Colonic mucosa (tissue), 4 donors: ENCODE measurements at regions not wholly inside any gene's neighbourhood (a gene's known extent, or its start where the extent isn't known, plus 50 kb on each side); places are given as distances from the start of the nearest gene placed in this dataset.

Experiments used
- DNase-seq: peaks from one replicate; pipeline ENCODE4 v3.0.0-alpha.2; 2020
- H3K27ac ChIP-seq: fragments of 200-600 bp; one replicate; pipeline ENCODE4 v1.8.0; 2021
- H3K27me3 ChIP-seq: fragments of 200-600 bp; one replicate; pipeline ENCODE4 v1.8.0; 2021
- H3K36me3 ChIP-seq: fragments of 200-600 bp; one replicate; pipeline ENCODE4 v1.8.0; 2021
- H3K4me1 ChIP-seq: fragments of 200-600 bp; one replicate; pipeline ENCODE4 v1.8.0; 2021; ENCODE audit warnings: mild to moderate bottlenecking
- H3K4me3 ChIP-seq: fragments of 200-600 bp; one replicate; pipeline ENCODE4 v1.8.0; 2021
- H3K9ac ChIP-seq, 2 donors: one replicate each; pipeline ENCODE4 v1.7.0; 2013; ENCODE audit warnings: control low read depth in 2 of 2, low read depth in 2 of 2, low read length in 2 of 2
- H3K9me3 ChIP-seq: fragments of 200-600 bp; one replicate; pipeline ENCODE4 v1.8.0; 2021
- intact Hi-C: fragments of 100-400 bp; cut with DNase I; formaldehyde crosslinking; loops from one replicate; pipeline ENCODE4 v1.14.1; 2022
- TF ChIP-seq, protein P1 (sequence below): fragments of 200-600 bp; IDR thresholded peaks from one replicate; pipeline ENCODE4 v1.8.0; 2022; ENCODE audit warnings: antibody characterized with exemption, mild to moderate bottlenecking
- donor health status: healthy.
- donor health status: DM: no; HTN: no; CAD: no.
- donor health status: DM: no; HTN: no; CAD: no.

DNA sequence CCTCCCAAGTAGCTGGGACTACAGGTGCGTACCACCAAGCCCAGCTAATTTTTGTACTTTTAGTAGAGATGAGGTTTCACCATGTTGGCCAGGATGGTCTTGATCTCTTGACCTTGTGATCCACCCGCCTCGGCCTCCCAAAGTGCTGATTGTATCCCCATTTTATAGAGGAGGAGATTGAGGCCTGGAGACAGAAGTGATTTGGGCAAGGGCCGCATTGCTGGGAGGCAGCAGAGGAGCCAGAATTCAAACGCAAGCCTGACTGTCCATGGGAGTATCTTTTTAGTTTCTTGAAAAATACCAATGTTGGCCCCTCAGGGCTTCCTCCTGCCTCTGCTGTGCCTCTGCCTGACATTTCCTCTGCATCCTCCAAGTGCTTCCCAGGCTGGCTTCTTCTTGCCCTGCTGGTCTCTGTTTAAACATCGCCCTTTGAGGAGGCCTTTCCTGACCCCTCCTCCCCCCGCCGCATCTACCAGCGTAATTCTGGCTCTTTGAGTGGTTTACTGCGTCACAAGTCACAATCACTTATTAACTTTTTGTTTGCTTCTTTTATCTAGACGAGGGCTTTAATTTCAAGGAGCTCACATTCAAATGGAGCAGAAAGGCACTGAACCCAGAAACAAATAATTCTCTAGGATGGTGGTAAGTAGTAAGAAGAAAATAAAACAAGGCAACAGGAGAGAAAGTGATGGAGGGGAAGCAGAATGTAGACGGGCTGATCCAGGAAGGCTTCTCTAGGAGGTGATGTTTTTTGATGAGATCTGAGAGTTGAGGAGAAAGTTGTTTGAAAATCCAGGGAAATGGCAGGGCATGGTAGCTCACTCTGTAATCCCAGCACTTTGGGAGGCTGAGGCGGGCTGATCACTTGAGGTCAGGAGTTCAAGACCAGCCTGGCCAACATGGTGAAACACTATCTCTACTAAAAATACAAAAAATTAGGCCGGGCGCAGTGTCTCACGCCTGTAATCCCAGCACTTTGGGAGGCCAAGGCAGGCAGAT, 91.0 kb upstream of the MED13L start:
- TF ChIP-seq, protein P1, sequence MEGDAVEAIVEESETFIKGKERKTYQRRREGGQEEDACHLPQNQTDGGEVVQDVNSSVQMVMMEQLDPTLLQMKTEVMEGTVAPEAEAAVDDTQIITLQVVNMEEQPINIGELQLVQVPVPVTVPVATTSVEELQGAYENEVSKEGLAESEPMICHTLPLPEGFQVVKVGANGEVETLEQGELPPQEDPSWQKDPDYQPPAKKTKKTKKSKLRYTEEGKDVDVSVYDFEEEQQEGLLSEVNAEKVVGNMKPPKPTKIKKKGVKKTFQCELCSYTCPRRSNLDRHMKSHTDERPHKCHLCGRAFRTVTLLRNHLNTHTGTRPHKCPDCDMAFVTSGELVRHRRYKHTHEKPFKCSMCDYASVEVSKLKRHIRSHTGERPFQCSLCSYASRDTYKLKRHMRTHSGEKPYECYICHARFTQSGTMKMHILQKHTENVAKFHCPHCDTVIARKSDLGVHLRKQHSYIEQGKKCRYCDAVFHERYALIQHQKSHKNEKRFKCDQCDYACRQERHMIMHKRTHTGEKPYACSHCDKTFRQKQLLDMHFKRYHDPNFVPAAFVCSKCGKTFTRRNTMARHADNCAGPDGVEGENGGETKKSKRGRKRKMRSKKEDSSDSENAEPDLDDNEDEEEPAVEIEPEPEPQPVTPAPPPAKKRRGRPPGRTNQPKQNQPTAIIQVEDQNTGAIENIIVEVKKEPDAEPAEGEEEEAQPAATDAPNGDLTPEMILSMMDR = no peak
- peak; percentile 72 for DNase-seq
- intact Hi-C loops = no loop called here
- Histone ChIP-seq H3K4me3 (no peak overlapping the region), H3K4me1 (no peaks in the 10 kb centered on the region), H3K27me3 (no peaks in the 10 kb centered on the region), H3K9me3 (no peaks in the 10 kb centered on the region), H3K36me3 (no peaks in the 10 kb centered on the region), H3K9ac (no peak overlapping the region), H3K27ac (no peak overlapping the region)

DNA sequence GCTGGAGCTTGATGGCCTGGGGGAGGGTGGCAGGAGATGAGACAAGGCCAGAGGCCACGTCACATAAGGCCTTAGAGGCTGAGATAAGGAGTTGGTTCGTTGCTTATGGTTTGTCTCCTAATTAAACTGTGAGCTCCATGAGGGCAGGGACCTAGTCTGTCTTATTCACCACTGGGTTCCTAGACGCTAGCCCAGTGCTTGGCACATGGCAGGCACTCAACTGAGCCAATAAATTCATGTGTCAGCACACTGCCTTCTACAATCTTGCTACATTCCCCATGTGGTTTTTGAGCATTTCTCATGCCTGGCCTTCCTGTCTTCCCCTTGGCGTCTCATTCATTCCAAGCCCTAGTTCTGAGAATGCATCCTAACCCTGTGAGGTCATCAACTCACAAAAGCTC, 92.5 kb upstream of the MED13L start:
- Histone ChIP-seq H3K4me1 (no peaks in the 10 kb centered on the region), H3K9me3 (no peaks in the 10 kb centered on the region), H3K36me3 (no peaks in the 10 kb centered on the region), H3K27ac (no peak overlapping the region), H3K9ac (no peak overlapping the region), H3K4me3 (no peak overlapping the region), H3K27me3 (no peaks in the 10 kb centered on the region)
- intact Hi-C loops = no loop called here
- TF ChIP-seq, protein P1 = no peak
- DNase-seq = no peak

DNA sequence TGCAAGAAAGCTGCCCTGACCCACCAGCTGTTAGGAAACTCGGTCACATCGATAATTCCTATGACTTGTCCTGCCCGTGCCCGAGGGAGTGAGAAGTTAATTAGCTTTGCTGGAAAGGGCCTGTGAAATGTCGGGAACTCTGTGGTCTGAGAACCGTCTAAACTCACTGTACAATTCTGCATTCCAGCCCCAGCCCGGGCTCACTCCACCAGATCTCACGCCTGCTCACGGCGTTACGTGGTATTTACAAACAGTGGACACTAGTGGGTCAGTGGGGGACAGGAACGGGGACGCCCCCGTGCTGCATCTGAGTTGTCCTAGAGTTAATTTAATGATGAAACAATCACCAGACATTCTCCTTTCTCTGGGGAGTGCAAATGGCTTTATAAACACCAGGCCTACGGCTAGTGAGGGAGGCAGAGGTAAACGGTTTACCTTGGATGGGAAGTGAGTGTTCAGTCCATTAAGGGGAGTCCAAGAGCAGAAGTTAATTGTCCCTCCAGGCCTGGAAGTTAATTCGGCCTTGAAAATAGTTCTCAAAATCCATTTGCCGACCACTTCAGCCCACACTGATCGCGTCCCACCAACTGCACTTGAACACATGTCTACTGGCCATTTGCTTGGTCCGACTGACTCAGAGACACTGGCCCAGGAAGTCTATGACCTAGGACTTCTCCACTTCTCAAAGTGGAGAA, 93.5 kb upstream of the MED13L start:
- no peak overlapping the region for H3K27ac ChIP-seq
- TF ChIP-seq, protein P1 = no peak
- H3K9ac ChIP-seq = no peak overlapping the region
- H3K4me3 ChIP-seq = no peak overlapping the region
- no peaks in the 10 kb centered on the region for H3K9me3 ChIP-seq
- intact Hi-C loops = no loop called here
- H3K4me1 ChIP-seq = no peaks in the 10 kb centered on the region
- H3K36me3 ChIP-seq = no peaks in the 10 kb centered on the region
- DNase-seq = no peak
- H3K27me3 ChIP-seq = no peaks in the 10 kb centered on the region

DNA sequence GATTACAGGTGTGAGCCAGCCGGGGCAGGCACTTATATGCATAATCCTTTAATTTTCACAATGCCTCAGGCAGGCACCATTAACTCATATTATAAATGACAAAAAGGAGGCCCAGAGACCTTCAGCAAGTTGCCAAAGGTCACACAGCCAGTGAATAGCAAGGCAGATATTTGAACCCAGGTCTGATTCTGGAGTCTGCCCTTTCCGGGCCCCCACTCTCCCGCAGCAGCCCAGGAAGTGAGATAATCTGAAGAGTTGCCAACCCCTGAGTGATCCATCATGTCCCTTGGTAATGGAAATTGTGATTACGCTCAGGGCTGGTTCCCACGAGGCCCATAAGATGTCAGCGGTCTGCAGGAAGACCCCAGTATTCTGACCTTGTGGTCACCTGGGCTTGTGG, 95.3 kb upstream of the MED13L start:
- intact Hi-C loops = no loop called here
- DNase-seq = no peak
- no peak overlapping the region for H3K9ac ChIP-seq
- H3K9me3 ChIP-seq = no peaks in the 10 kb centered on the region
- no peaks in the 10 kb centered on the region for H3K4me1 ChIP-seq
- H3K27ac ChIP-seq = no peak overlapping the region
- no peaks in the 10 kb centered on the region for H3K27me3 ChIP-seq
- H3K4me3 ChIP-seq = no peak overlapping the region
- no peaks in the 10 kb centered on the region for H3K36me3 ChIP-seq
- TF ChIP-seq, protein P1 = no peak

DNA sequence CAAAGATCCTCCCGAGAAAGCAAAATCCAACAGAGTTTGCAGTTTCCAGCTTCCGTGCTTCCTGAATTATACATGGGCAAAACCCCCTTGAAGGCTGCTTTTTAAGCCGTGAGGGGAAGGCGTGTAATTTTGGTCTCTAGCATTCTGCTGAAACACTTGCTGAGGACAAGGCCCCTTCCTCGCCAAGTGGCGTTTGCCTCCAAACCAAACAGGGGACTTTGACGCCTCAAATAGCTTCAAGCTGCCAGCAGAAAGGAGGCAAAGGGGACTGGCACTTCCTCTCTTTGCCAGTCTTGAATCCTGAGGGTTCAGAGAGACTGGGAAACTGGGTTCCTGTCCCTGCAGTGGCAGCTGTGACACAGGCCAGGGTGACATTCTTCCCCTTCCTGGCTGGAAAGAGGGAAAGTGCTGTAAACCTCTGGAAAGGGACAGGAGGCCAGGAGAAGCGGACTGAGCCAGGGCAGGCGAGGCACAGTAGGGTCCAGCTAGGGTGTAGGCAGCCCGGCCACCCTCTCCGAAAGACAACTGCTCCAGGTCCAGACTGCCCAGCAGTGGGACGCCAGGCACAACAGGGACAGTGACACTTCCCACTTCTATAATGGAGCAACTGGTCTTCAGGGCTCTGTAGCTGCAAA, 96.2 kb upstream of the MED13L start:
- H3K27ac ChIP-seq = no peak overlapping the region
- no peak overlapping the region for H3K4me3 ChIP-seq
- H3K9me3 ChIP-seq = no peaks in the 10 kb centered on the region
- H3K9ac ChIP-seq = no peak overlapping the region
- no peak for DNase-seq
- H3K4me1 ChIP-seq = no peaks in the 10 kb centered on the region
- H3K36me3 ChIP-seq = no peaks in the 10 kb centered on the region
- no peaks in the 10 kb centered on the region for H3K27me3 ChIP-seq
- intact Hi-C loops = no loop called here
- TF ChIP-seq, protein P1 = no peak
